Keratinocyte (primary cell): ENCODE measurements at regions not wholly inside any gene's neighbourhood (a gene's known extent, or its start where the extent isn't known, plus 50 kb on each side); places are given as distances from the start of the nearest gene placed in this dataset.
"Not testable (repeated sequence)": the region's sequence is repeated elsewhere in the genome, so short reads cannot be mapped to it uniquely, and the experiment has no call there.

Experiments used
- DNase-seq: peaks from one replicate; pipeline ENCODE4 v3.0.0-alpha.2; 2011; ENCODE audit warnings: low read depth, missing footprints, low spot score
- FAIRE-seq: peaks from 2 replicates; lab custom pipeline; 2011; peaks lifted over from hg19 to GRCh38; lab: Jason Lieb, UNC
- H2AFZ ChIP-seq: 2 replicates; pipeline ENCODE4 v1.6.0; 2012; ENCODE audit warnings: low read length, control low read depth, inconsistent platforms; ENCODE audit not compliant: control insufficient read depth
- H3K27ac ChIP-seq: 2 replicates; pipeline ENCODE4 v1.5.1; 2011; ENCODE audit warnings: low read length; ENCODE audit not compliant: control insufficient read depth, insufficient read depth
- H3K27me3 ChIP-seq: 3 replicates; pipeline ENCODE4 v1.6.0; 2011; ENCODE audit warnings: low read length; ENCODE audit not compliant: control insufficient read depth, insufficient read depth; ENCODE audit errors: extremely low read depth
- H3K36me3 ChIP-seq, 2 experiments: 2 replicates in 1 of 2; 3 replicates in 1 of 2; pipeline ENCODE4 v1.5.1; 2011; ENCODE audit warnings: low read length in 2 of 2, mild to moderate bottlenecking in 1 of 2; ENCODE audit not compliant: control insufficient read depth in 2 of 2, insufficient read depth in 2 of 2; ENCODE audit errors: extremely low read depth in 1 of 2
- H3K4me1 ChIP-seq: 3 replicates; pipeline ENCODE4 v1.5.1; 2011; ENCODE audit warnings: low read length; ENCODE audit not compliant: control insufficient read depth, insufficient read depth; ENCODE audit errors: extremely low read depth
- H3K4me2 ChIP-seq: 3 replicates; pipeline ENCODE4 v1.6.0; 2011; ENCODE audit warnings: low read depth, low read length; ENCODE audit not compliant: control insufficient read depth, insufficient read depth; ENCODE audit errors: extremely low read depth
- H3K4me3 ChIP-seq, 3 experiments: fragments of 200-600 bp in 1 of 3; sonication (generic) in 1 of 3; 2 replicates in 2 of 3; 3 replicates in 1 of 3; pipeline ENCODE4 v1.5.1; 2011 to 2016; ENCODE audit warnings: low read length in 3 of 3, mild to moderate bottlenecking in 3 of 3, control low read depth in 2 of 3, inconsistent platforms in 1 of 3, low read depth in 1 of 3, mixed read lengths in 1 of 3, mixed run types in 1 of 3, moderate library complexity in 1 of 3; ENCODE audit not compliant: control insufficient read depth in 2 of 3, insufficient read depth in 2 of 3; ENCODE audit errors: extremely low read depth in 1 of 3
- H3K79me2 ChIP-seq: 2 replicates; pipeline ENCODE4 v1.6.0; 2012; ENCODE audit warnings: low read length; ENCODE audit not compliant: control insufficient read depth, insufficient read depth
- H3K9ac ChIP-seq: 3 replicates; pipeline ENCODE4 v1.6.0; 2011; ENCODE audit warnings: low read length; ENCODE audit not compliant: control insufficient read depth, insufficient read depth; ENCODE audit errors: extremely low read depth
- H3K9me1 ChIP-seq: 3 replicates; pipeline ENCODE4 v1.6.0; 2011; ENCODE audit warnings: low read length; ENCODE audit not compliant: control insufficient read depth, insufficient read depth; ENCODE audit errors: extremely low read depth
- H3K9me3 ChIP-seq: 2 replicates; pipeline ENCODE4 v1.5.1; 2012; ENCODE audit warnings: low read depth, low read length; ENCODE audit not compliant: control insufficient read depth
- H4K20me1 ChIP-seq: 3 replicates; pipeline ENCODE4 v1.6.0; 2011; ENCODE audit warnings: low read length; ENCODE audit not compliant: control insufficient read depth, insufficient read depth; ENCODE audit errors: extremely low read depth
- EZH2 ChIP-seq: IDR thresholded peaks from one replicate; pipeline ENCODE4 v1.6.1; 2012; ENCODE audit warnings: inconsistent platforms, mild to moderate bottlenecking, low read length, moderate library complexity
- dilution Hi-C: fragments of 300-500 bp; cut with MboI; formaldehyde crosslinking; loops from one replicate; pipeline ENCODE4 v1.7.0; 2020; ENCODE audit warnings: low sequenced_read_pairs; ENCODE audit not compliant: extremely low pct_ligation_motif_present
- TF ChIP-seq, protein P1 (sequence below), 3 experiments: IDR thresholded peaks in 1 of 3; conservative IDR thresholded peaks in 1 of 3; optimal IDR thresholded peaks in 1 of 3; 2 replicates in 2 of 3; 3 replicates in 1 of 3; pipeline versions ENCODE3 to v1.5.1; 2011; ENCODE audit warnings: low read length in 3 of 3, mild to moderate bottlenecking in 3 of 3, moderate library complexity in 2 of 3, control low read depth in 1 of 3, inconsistent platforms in 1 of 3; ENCODE audit not compliant: insufficient read depth in 2 of 3; ENCODE audit errors: extremely low read depth in 1 of 3

DNA sequence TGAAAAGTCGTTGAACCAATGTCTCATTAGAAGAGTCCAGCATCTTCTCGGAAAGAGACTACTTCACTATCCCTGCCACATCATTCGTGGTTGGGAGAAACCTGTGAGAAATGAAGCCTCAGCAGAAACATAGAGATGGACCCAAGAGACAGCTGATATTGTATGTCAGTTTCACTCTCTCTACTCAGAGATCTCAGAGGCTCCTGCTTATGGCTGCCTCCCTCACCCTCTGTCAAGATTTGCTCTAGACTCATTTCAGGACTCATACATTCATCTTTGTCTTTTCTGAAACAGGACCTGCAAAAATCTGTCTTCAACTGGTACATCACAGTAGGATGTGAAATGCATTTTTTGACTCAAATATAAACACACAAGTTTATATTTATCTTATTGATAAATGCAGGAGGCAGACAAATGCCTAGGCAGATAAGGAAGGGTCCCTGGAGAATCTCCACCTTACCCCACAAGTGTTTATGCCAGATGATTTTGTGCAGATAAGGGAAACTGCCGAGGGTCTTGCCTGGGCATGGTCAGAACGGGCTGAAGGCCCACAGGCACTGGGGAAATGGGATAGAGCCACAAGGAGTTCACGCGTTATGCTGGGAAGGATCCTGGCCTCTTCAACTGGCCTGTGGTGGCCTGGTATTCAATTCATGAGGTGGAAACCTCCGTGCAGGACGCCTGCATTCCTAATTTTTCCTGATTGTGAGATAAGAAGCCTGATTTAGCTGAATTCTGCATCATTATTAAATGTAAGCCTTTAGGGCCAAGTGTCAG lies 1834.0 kb upstream of the PCDH20 start:
- FAIRE-seq (no peak), DNase-seq (no peak)
- H3K9me1 ChIP-seq, result no peaks in the 10 kb centered on the region
- no peaks in the 10 kb centered on the region for H3K27me3 ChIP-seq
- TF ChIP-seq, protein P1, sequence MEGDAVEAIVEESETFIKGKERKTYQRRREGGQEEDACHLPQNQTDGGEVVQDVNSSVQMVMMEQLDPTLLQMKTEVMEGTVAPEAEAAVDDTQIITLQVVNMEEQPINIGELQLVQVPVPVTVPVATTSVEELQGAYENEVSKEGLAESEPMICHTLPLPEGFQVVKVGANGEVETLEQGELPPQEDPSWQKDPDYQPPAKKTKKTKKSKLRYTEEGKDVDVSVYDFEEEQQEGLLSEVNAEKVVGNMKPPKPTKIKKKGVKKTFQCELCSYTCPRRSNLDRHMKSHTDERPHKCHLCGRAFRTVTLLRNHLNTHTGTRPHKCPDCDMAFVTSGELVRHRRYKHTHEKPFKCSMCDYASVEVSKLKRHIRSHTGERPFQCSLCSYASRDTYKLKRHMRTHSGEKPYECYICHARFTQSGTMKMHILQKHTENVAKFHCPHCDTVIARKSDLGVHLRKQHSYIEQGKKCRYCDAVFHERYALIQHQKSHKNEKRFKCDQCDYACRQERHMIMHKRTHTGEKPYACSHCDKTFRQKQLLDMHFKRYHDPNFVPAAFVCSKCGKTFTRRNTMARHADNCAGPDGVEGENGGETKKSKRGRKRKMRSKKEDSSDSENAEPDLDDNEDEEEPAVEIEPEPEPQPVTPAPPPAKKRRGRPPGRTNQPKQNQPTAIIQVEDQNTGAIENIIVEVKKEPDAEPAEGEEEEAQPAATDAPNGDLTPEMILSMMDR (optimal IDR thresholded peaks at IDR 0.05 in 1 of 3, IDR thresholded peaks at IDR 0.05 in 1 of 3, conservative IDR thresholded peaks at IDR 0.05 in 1 of 3; ENCODE audit: extremely low read depth in 1 of 3, insufficient read depth in 2 of 3, low read length in 3 of 3), result no peak
- TF ChIP-seq EZH2, result no peak
- no peak overlapping the region for H3K9ac ChIP-seq
- H3K4me1 ChIP-seq, result no peaks in the 10 kb centered on the region
- no peaks in the 10 kb centered on the region for H3K36me3 ChIP-seq
- no peaks in the 10 kb centered on the region for H3K79me2 ChIP-seq
- no peaks in the 10 kb centered on the region for H4K20me1 ChIP-seq
- H3K9me3 ChIP-seq, result no peaks in the 10 kb centered on the region
- H3K4me3 ChIP-seq, result no peak overlapping the region
- dilution Hi-C loops, result no loop called here
- H3K4me2 ChIP-seq, result no peak overlapping the region
- no peak overlapping the region for H3K27ac ChIP-seq
- no peak overlapping the region for H2AFZ ChIP-seq

DNA sequence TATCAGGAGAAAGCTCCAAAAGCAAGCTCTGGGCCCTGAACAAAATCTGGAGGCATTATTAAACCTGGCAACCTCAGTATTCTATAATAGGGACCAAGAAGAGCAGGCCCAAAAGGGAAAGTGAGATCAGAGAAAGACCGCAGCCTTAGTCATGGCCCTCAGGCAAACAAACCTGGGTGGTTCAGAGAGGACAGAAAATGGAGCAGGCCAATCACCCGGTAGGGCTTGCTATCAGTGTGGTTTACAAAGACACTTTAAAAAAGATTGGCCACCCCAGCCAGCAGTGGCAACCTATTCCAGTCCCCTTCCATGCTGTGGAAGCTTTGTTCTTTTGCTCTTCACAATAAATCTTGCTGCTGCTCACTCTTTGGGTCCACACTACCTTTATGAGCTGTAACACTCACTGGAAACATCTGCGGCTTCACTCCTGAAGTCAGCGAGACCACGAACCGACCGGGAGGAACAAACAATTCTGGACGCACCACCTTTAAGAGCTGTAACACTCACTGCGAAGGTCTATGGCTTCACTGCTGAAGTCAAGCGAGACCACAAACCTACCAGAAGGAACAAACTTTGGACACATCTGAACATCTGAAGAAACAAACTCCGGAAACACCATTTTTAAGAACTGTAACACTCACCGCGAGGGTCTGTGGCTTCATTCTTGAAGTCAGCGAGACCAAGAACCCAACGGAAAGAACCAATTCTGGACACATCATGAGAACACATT lies 1821.2 kb upstream of the PCDH20 start:
- H3K4me2 ChIP-seq, H2AFZ ChIP-seq, H3K27ac ChIP-seq, dilution Hi-C loops, H3K4me1 ChIP-seq, H3K27me3 ChIP-seq, H3K9ac ChIP-seq, FAIRE-seq, H4K20me1 ChIP-seq, H3K79me2 ChIP-seq, H3K36me3 ChIP-seq, DNase-seq, H3K9me3 ChIP-seq, H3K4me3 ChIP-seq, H3K9me1 ChIP-seq: not testable (repeated sequence)

DNA sequence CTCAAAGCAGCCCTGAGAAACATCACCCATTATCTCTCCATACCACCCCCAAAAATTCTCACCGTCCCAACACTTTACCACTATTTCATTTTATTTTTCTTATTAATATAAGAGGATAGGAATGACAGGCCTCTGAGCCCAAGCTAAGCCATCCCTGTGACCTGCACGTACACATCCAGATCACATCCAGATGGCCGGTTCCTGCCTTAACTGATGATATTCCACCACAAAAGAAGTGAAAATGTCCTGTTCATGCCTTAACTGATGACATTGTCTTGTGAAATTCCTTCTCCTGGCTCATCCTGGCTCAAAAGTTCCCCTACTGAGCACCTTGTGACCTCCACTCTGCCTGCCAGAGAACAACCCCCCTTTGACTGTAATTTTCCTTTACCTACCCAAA lies 1802.9 kb upstream of the PCDH20 start:
- FAIRE-seq, H3K9ac ChIP-seq, H3K9me3 ChIP-seq, H3K4me2 ChIP-seq, DNase-seq, dilution Hi-C loops, H4K20me1 ChIP-seq, H3K36me3 ChIP-seq, H3K4me1 ChIP-seq, H3K79me2 ChIP-seq, H3K27me3 ChIP-seq, H3K27ac ChIP-seq, H3K4me3 ChIP-seq, H3K9me1 ChIP-seq, H2AFZ ChIP-seq: not testable (repeated sequence)
